Neural cell (in vitro differentiated cells): ENCODE measurements at regions not wholly inside any gene's neighbourhood (a gene's known extent, or its start where the extent isn't known, plus 50 kb on each side); places are given as distances from the start of the nearest gene placed in this dataset.

Experiments used
- H2AFZ ChIP-seq: fragments of 200-600, 300-800 bp; sonication (generic), shearing (Covaris generic); 2 replicates; pipeline ENCODE4 v1.6.0; 2014; ENCODE audit warnings: low read depth, mild to moderate bottlenecking, antibody characterized with exemption, low read length, moderate library complexity
- H3F3A ChIP-seq: fragments of 200-600 bp; shearing (Covaris generic); 2 replicates; pipeline ENCODE4 v1.6.1; 2016; ENCODE audit warnings: mild to moderate bottlenecking, moderate library complexity, mixed read lengths, antibody characterized with exemption, low read length; ENCODE audit not compliant: insufficient read depth, poor library complexity, severe bottlenecking
- H3K27ac ChIP-seq: fragments of 200-600, 300-800 bp; sonication (generic), shearing (Covaris generic); 2 replicates; pipeline ENCODE4 v1.5.1; 2014; ENCODE audit warnings: mild to moderate bottlenecking, low read length, moderate library complexity
- H3K27me3 ChIP-seq: fragments of 300-800, 200-600 bp; sonication (generic), shearing (Covaris generic); 2 replicates; pipeline ENCODE4 v1.6.0; 2014; ENCODE audit warnings: mild to moderate bottlenecking, low read depth, low read length, moderate library complexity; ENCODE audit not compliant: insufficient read depth
- H3K36me3 ChIP-seq: fragments of 300-800, 200-600 bp; sonication (generic), shearing (Covaris generic); 2 replicates; pipeline ENCODE4 v1.5.1; 2014; ENCODE audit warnings: mild to moderate bottlenecking, antibody characterized with exemption, low read length, moderate library complexity; ENCODE audit not compliant: insufficient read depth
- H3K4me2 ChIP-seq: fragments of 300-800, 200-600 bp; sonication (generic), shearing (Covaris generic); 2 replicates; pipeline ENCODE4 v1.6.0; 2014; ENCODE audit warnings: mild to moderate bottlenecking, low read length
- H3K4me3 ChIP-seq: fragments of 300-800, 200-600 bp; sonication (generic), shearing (Covaris generic); 2 replicates; pipeline ENCODE4 v1.5.1; 2014; ENCODE audit warnings: mild to moderate bottlenecking, low read length, moderate library complexity
- H3K79me2 ChIP-seq: fragments of 200-600 bp; shearing (Covaris generic); replicated peaks from 2 replicates; pipeline ENCODE4 v1.6.0; 2014; ENCODE audit warnings: mild to moderate bottlenecking, low read length, moderate library complexity; ENCODE audit not compliant: insufficient read depth
- H3K9ac ChIP-seq: fragments of 300-800, 200-600 bp; sonication (generic), shearing (Covaris generic); 2 replicates; pipeline ENCODE4 v1.6.1; 2016; ENCODE audit warnings: mild to moderate bottlenecking, low read length, mixed read lengths
- H3K9me2 ChIP-seq: fragments of 200-600 bp; shearing (Covaris generic); 2 replicates; pipeline ENCODE4 v1.6.1; 2016; ENCODE audit warnings: mild to moderate bottlenecking, low read length, mixed read lengths; ENCODE audit not compliant: insufficient read depth
- H3K9me3 ChIP-seq: fragments of 200-600, 300-800 bp; sonication (generic), shearing (Covaris generic); 2 replicates; pipeline ENCODE4 v1.6.1; 2016; ENCODE audit warnings: mild to moderate bottlenecking, mixed run types, low read length, moderate library complexity, mixed read lengths
- H4K20me1 ChIP-seq: fragments of 200-600 bp; shearing (Covaris generic); 2 replicates; pipeline ENCODE4 v1.6.1; 2016; ENCODE audit warnings: mild to moderate bottlenecking, mixed run types; ENCODE audit not compliant: insufficient read depth
- CTCF ChIP-seq: fragments of 450-650 bp; IDR thresholded peaks from 2 replicates; pipeline ENCODE4 v1.5.1; 2014; ENCODE audit warnings: antibody characterized with exemption, mild to moderate bottlenecking, moderate library complexity; ENCODE audit not compliant: poor library complexity, severe bottlenecking
- EP300 ChIP-seq: fragments of 450-650 bp; conservative IDR thresholded peaks from 2 replicates; pipeline ENCODE4 v1.6.1; 2014; ENCODE audit warnings: antibody characterized with exemption, mild to moderate bottlenecking, moderate library complexity; ENCODE audit not compliant: poor library complexity, severe bottlenecking
- EZH2 ChIP-seq: fragments of 200-600, 300-800 bp; shearing (Covaris generic), sonication (generic); IDR thresholded peaks from 2 replicates; pipeline ENCODE4 v1.6.1; 2014; ENCODE audit warnings: antibody characterized with exemption, low read length, borderline replicate concordance, mild to moderate bottlenecking; ENCODE audit not compliant: insufficient read depth, poor library complexity, severe bottlenecking
- MXI1 ChIP-seq: fragments of 450-650 bp; conservative IDR thresholded peaks from 2 replicates; pipeline ENCODE4 v1.6.1; 2014; ENCODE audit warnings: antibody characterized with exemption, mild to moderate bottlenecking; ENCODE audit not compliant: poor library complexity, severe bottlenecking
- POLR2AphosphoS5 ChIP-seq: IDR thresholded peaks from 2 replicates; pipeline ENCODE4 v1.6.1; 2012
- RAD21 ChIP-seq: fragments of 450-650 bp; conservative IDR thresholded peaks from 2 replicates; pipeline ENCODE4 v1.6.1; 2014; ENCODE audit warnings: antibody characterized with exemption, mild to moderate bottlenecking, moderate library complexity
- REST ChIP-seq: IDR thresholded peaks from 2 replicates; pipeline ENCODE4 v1.6.1; 2012; ENCODE audit warnings: borderline replicate concordance
- SMC3 ChIP-seq: fragments of 450-650 bp; conservative IDR thresholded peaks from 2 replicates; pipeline ENCODE4 v1.6.1; 2014; ENCODE audit warnings: antibody characterized with exemption, mild to moderate bottlenecking, moderate library complexity; ENCODE audit not compliant: poor library complexity
- TAF1 ChIP-seq: IDR thresholded peaks from 2 replicates; pipeline ENCODE4 v1.6.1; 2012; ENCODE audit warnings: low read depth

GRCh38 chr11:95713428-95713827, 76.2 kb downstream of the FAM76B start:
- Histone ChIP-seq H3F3A (no peaks in the 10 kb centered on the region), H3K79me2 (no peaks in the 10 kb centered on the region), H3K36me3 (no peaks in the 10 kb centered on the region), H3K4me2 (no peak overlapping the region), H2AFZ (no peak overlapping the region), H3K27me3 (no peaks in the 10 kb centered on the region), H3K9me2 (no peaks in the 10 kb centered on the region), H3K27ac (no peak overlapping the region), H3K9ac (no peak overlapping the region), H4K20me1 (no peaks in the 10 kb centered on the region), H3K9me3 (no peaks in the 10 kb centered on the region), H3K4me3 (no peak overlapping the region)
- TF ChIP-seq SMC3, result no peak
- no peak for TF ChIP-seq RAD21
- no peak for TF ChIP-seq POLR2AphosphoS5
- TF ChIP-seq REST, result no peak
- TF ChIP-seq EZH2, result no peak
- TF ChIP-seq MXI1, result no peak
- TF ChIP-seq TAF1, result no peak
- no peak for TF ChIP-seq CTCF
- no peak for TF ChIP-seq EP300

- Histone ChIP-seq H3K9ac (no peak overlapping the region), H2AFZ (no peak overlapping the region), H3K36me3 (no peaks in the 10 kb centered on the region), H3K4me3 (no peak overlapping the region), H3K27me3 (no peaks in the 10 kb centered on the region), H3K4me2 (no peak overlapping the region), H4K20me1 (no peaks in the 10 kb centered on the region), H3K79me2 (no peaks in the 10 kb centered on the region), H3F3A (no peaks in the 10 kb centered on the region), H3K9me2 (no peaks in the 10 kb centered on the region), H3K27ac (no peak overlapping the region), H3K9me3 (no peaks in the 10 kb centered on the region)
- TF ChIP-seq EZH2 (no peak), EP300 (no peak), MXI1 (no peak)
These were observed 77.7 kb downstream of the FAM76B start for GRCh38 chr11:95711945-95712221.

- Histone ChIP-seq H3K4me3 (no peak overlapping the region), H3K36me3 (no peaks in the 10 kb centered on the region), H4K20me1 (no peaks in the 10 kb centered on the region), H3K27ac (no peak overlapping the region), H3K27me3 (no peaks in the 10 kb centered on the region), H2AFZ (no peak overlapping the region), H3K9ac (no peak overlapping the region), H3K79me2 (no peaks in the 10 kb centered on the region), H3K4me2 (no peak overlapping the region), H3F3A (no peaks in the 10 kb centered on the region), H3K9me3 (no peaks in the 10 kb centered on the region), H3K9me2 (no peaks in the 10 kb centered on the region)
- TF ChIP-seq MXI1, result no peak
- TF ChIP-seq RAD21, result no peak
- no peak for TF ChIP-seq EZH2
- TF ChIP-seq SMC3, result no peak
- no peak for TF ChIP-seq REST
- TF ChIP-seq EP300, result no peak
- TF ChIP-seq POLR2AphosphoS5, result no peak
- TF ChIP-seq TAF1, result no peak
- no peak for TF ChIP-seq CTCF
These were observed 78.2 kb downstream of the FAM76B start for GRCh38 chr11:95711162-95711944.
